Peyer's patch (tissue), 4 donors: ENCODE measurements at regions not wholly inside any gene's neighbourhood (a gene's known extent, or its start where the extent isn't known, plus 50 kb on each side); places are given as distances from the start of the nearest gene placed in this dataset.
"Not testable (repeated sequence)": the region's sequence is repeated elsewhere in the genome, so short reads cannot be mapped to it uniquely, and the experiment has no call there.

Source experiments
- DNase-seq, 3 donors: peaks; one replicate each; pipeline ENCODE4 v3.0.0-alpha.2; 2017 to 2019
- H3K27ac ChIP-seq, 4 donors: fragments of 200-600 bp; sonication (generic); one replicate each; pipeline ENCODE4 v1.5.1; 2016 to 2019
- H3K27me3 ChIP-seq, 2 donors: fragments of 200-600 bp; sonication (generic); one replicate each; pipeline ENCODE4 v1.5.1; 2019
- H3K36me3 ChIP-seq, 3 donors: fragments of 200-600 bp; sonication (generic); one replicate each; pipeline ENCODE4 v1.5.1; 2016 to 2019
- H3K4me1 ChIP-seq, 4 donors: fragments of 200-600 bp; sonication (generic); one replicate each; pipeline ENCODE4 v1.5.1; 2016 to 2019
- H3K4me3 ChIP-seq, 4 donors: fragments of 200-600 bp; sonication (generic); 1 replicate in 3 of 4; 2 replicates in 1 of 4; pipeline ENCODE4 v1.5.1; 2016 to 2019; ENCODE audit warnings: mild to moderate bottlenecking in 1 of 4
- H3K9me3 ChIP-seq, 4 donors: fragments of 200-600 bp; sonication (generic); one replicate each; pipeline ENCODE4 v1.5.1; 2016 to 2019; ENCODE audit warnings: mild to moderate bottlenecking in 1 of 4
- CTCF ChIP-seq, 6 experiments: fragments of 450-650 bp in 4 of 6; fragments of 200-600 bp in 2 of 6; sonication (generic) in 1 of 6; IDR thresholded peaks; one replicate each; pipeline ENCODE4 v1.5.1; 2017 to 2019; ENCODE audit warnings: antibody characterized with exemption in 6 of 6, mild to moderate bottlenecking in 3 of 6, moderate library complexity in 1 of 6
- POLR2A ChIP-seq, 2 donors: fragments of 450-650 bp; IDR thresholded peaks; one replicate each; pipeline ENCODE4 v1.5.1; 2017; ENCODE audit warnings: antibody characterized with exemption in 2 of 2, mild to moderate bottlenecking in 2 of 2, moderate library complexity in 2 of 2

- H3K9me3 ChIP-seq, result no peaks in the 10 kb centered on the region
- H3K4me3 ChIP-seq, result no peak overlapping the region
- DNase-seq, result no peak
- H3K36me3 ChIP-seq, result no peaks in the 10 kb centered on the region
- H3K27me3 ChIP-seq, result no peaks in the 10 kb centered on the region
- H3K4me1 ChIP-seq, result no peaks in the 10 kb centered on the region
- no peak for TF ChIP-seq POLR2A (IDR thresholded peaks at IDR 0.05)
- TF ChIP-seq CTCF (IDR thresholded peaks at IDR 0.05), result no peak
- H3K27ac ChIP-seq, result no peak overlapping the region
Observed at GRCh38 chr9:26132746-26133312, 454.6 kb upstream of the TUSC1 start.

- Histone ChIP-seq H3K4me1 (no peaks in the 10 kb centered on the region), H3K27ac (no peak overlapping the region), H3K27me3 (no peaks in the 10 kb centered on the region), H3K4me3 (no peak overlapping the region), H3K36me3 (no peaks in the 10 kb centered on the region), H3K9me3 (no peaks in the 10 kb centered on the region)
- TF ChIP-seq CTCF (IDR thresholded peaks at IDR 0.05) (no peak), POLR2A (IDR thresholded peaks at IDR 0.05) (no peak)
- no peak for DNase-seq
Observed at GRCh38 chr9:26131886-26132285, 453.6 kb upstream of the TUSC1 start.

GRCh38 chr9:26129217-26129616 lies 451.0 kb upstream of the TUSC1 start:
- TF ChIP-seq CTCF (IDR thresholded peaks at IDR 0.05), result no peak
- no peak for TF ChIP-seq POLR2A (IDR thresholded peaks at IDR 0.05)
- DNase-seq, result no peak
- Histone ChIP-seq H3K36me3 (no peaks in the 10 kb centered on the region), H3K27me3 (no peaks in the 10 kb centered on the region), H3K9me3 (no peaks in the 10 kb centered on the region), H3K4me1 (no peaks in the 10 kb centered on the region), H3K27ac (no peak overlapping the region), H3K4me3 (no peak overlapping the region)

GRCh38 chr9:26125693-26126092 lies 447.4 kb upstream of the TUSC1 start:
- TF ChIP-seq POLR2A (IDR thresholded peaks at IDR 0.05) (no peak), CTCF (IDR thresholded peaks at IDR 0.05) (no peak)
- no peak overlapping the region for H3K4me3 ChIP-seq
- H3K9me3 ChIP-seq, result no peaks in the 10 kb centered on the region
- H3K27me3 ChIP-seq, result no peaks in the 10 kb centered on the region
- no peak for DNase-seq
- H3K4me1 ChIP-seq, result no peaks in the 10 kb centered on the region
- no peaks in the 10 kb centered on the region for H3K36me3 ChIP-seq
- no peak overlapping the region for H3K27ac ChIP-seq

GRCh38 chr9:26116085-26116484 lies 437.8 kb upstream of the TUSC1 start:
- H3K9me3 ChIP-seq, H3K4me1 ChIP-seq, DNase-seq, H3K27me3 ChIP-seq, H3K4me3 ChIP-seq, H3K27ac ChIP-seq, H3K36me3 ChIP-seq: not testable (repeated sequence)

GRCh38 chr9:26112724-26113123 lies 434.5 kb upstream of the TUSC1 start:
- DNase-seq, result no peak
- Histone ChIP-seq H3K9me3 (no peaks in the 10 kb centered on the region), H3K4me1 (no peaks in the 10 kb centered on the region), H3K27ac (no peak overlapping the region), H3K36me3 (no peaks in the 10 kb centered on the region), H3K27me3 (no peaks in the 10 kb centered on the region), H3K4me3 (no peak overlapping the region)
- no peak for TF ChIP-seq CTCF (IDR thresholded peaks at IDR 0.05)
- no peak for TF ChIP-seq POLR2A (IDR thresholded peaks at IDR 0.05)
